Keratinocyte (primary cell): ENCODE measurements at regions not wholly inside any gene's neighbourhood (a gene's known extent, or its start where the extent isn't known, plus 50 kb on each side); places are given as distances from the start of the nearest gene placed in this dataset.
"Not testable (repeated sequence)": the region's sequence is repeated elsewhere in the genome, so short reads cannot be mapped to it uniquely, and the experiment has no call there.

Source experiments
- CTCF ChIP-seq, 3 experiments: IDR thresholded peaks in 1 of 3; conservative IDR thresholded peaks in 1 of 3; optimal IDR thresholded peaks in 1 of 3; 2 replicates in 2 of 3; 3 replicates in 1 of 3; pipeline versions ENCODE3 to v1.5.1; 2011; ENCODE audit warnings: low read length in 3 of 3, mild to moderate bottlenecking in 3 of 3, moderate library complexity in 2 of 3, control low read depth in 1 of 3, inconsistent platforms in 1 of 3; ENCODE audit not compliant: insufficient read depth in 2 of 3; ENCODE audit errors: extremely low read depth in 1 of 3
- EZH2 ChIP-seq: IDR thresholded peaks from one replicate; pipeline ENCODE4 v1.6.1; 2012; ENCODE audit warnings: inconsistent platforms, mild to moderate bottlenecking, low read length, moderate library complexity

DNA sequence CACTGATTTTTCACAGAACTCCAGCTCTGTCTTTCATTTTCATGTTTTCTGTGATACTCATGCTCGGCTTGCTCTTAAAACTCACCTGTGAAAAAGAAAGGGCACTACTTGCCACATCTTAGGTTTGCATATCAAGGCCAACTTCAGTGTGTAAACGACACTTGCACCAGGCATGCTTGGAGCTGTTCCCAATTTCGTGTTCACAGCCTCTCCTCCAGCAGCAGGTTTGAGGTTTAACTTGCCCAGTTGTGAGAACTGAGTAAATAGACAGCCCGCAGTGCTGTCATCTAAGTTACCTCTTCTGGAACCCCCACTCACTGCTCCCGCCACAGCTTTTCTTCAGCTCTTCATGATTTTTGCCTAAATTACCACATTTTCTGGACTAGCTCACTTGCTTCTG is 172.2 kb downstream of the SPDYE17 start:
- not testable (repeated sequence) for TF ChIP-seq CTCF (optimal IDR thresholded peaks at IDR 0.05 in 1 of 3, IDR thresholded peaks at IDR 0.05 in 1 of 3, conservative IDR thresholded peaks at IDR 0.05 in 1 of 3; ENCODE audit: extremely low read depth in 1 of 3, insufficient read depth in 2 of 3, low read length in 3 of 3); EZH2
